Trophoblast cell (in vitro differentiated cells and primary cell): ENCODE measurements at regions not wholly inside any gene's neighbourhood (a gene's known extent, or its start where the extent isn't known, plus 50 kb on each side); places are given as distances from the start of the nearest gene placed in this dataset.
A peak's percentile ranks its signal among the peaks of the same experiment; 100 is the strongest.

ENCODE experiments used
- DNase-seq, 2 donors: peaks; one replicate each; pipeline ENCODE4 v3.0.0-alpha.2; 2016
- H2AFZ ChIP-seq: 2 replicates; pipeline ENCODE4 v1.6.1; 2013; ENCODE audit warnings: low read length, moderate library complexity, mild to moderate bottlenecking; ENCODE audit not compliant: insufficient read depth, poor library complexity
- H2AK5ac ChIP-seq: 2 replicates; pipeline ENCODE4 v1.6.1; 2013; ENCODE audit warnings: mild to moderate bottlenecking, low read length
- H2BK120ac ChIP-seq: 2 replicates; pipeline ENCODE4 v1.6.1; 2013; ENCODE audit warnings: low read length, mild to moderate bottlenecking, moderate library complexity; ENCODE audit not compliant: insufficient read depth, poor library complexity
- H2BK12ac ChIP-seq: 2 replicates; pipeline ENCODE4 v1.6.1; 2013; ENCODE audit warnings: mild to moderate bottlenecking, low read length, moderate library complexity
- H2BK5ac ChIP-seq: 2 replicates; pipeline ENCODE4 v1.6.1; 2013; ENCODE audit warnings: low read length, low read depth, moderate library complexity, mild to moderate bottlenecking; ENCODE audit not compliant: poor library complexity
- H3K14ac ChIP-seq: 2 replicates; pipeline ENCODE4 v1.6.1; 2013; ENCODE audit warnings: mild to moderate bottlenecking, low read length
- H3K18ac ChIP-seq: 2 replicates; pipeline ENCODE4 v1.6.1; 2013; ENCODE audit warnings: mild to moderate bottlenecking, low read length
- H3K23ac ChIP-seq: 2 replicates; pipeline ENCODE4 v1.6.1; 2013; ENCODE audit warnings: low read length
- H3K27ac ChIP-seq: 2 replicates; pipeline ENCODE4 v1.5.1; 2013; ENCODE audit warnings: low read depth, mild to moderate bottlenecking, inconsistent platforms, low read length, moderate library complexity
- H3K27me3 ChIP-seq: 2 replicates; pipeline ENCODE4 v1.6.1; 2013; ENCODE audit warnings: inconsistent platforms, mild to moderate bottlenecking, low read length, moderate library complexity; ENCODE audit not compliant: insufficient read depth
- H3K36me3 ChIP-seq, 2 experiments: 1 replicate in 1 of 2; 2 replicates in 1 of 2; pipeline ENCODE4 v1.6.1; 2013; ENCODE audit warnings: low read length in 2 of 2, mild to moderate bottlenecking in 2 of 2, moderate library complexity in 1 of 2; ENCODE audit not compliant: insufficient read depth in 2 of 2, control insufficient read depth in 1 of 2
- H3K4ac ChIP-seq: 2 replicates; pipeline ENCODE4 v1.6.1; 2013; ENCODE audit warnings: low read depth, mild to moderate bottlenecking, low read length, moderate library complexity
- H3K4me1 ChIP-seq, 2 experiments: 1 replicate in 1 of 2; 2 replicates in 1 of 2; pipeline ENCODE4 v1.6.1; 2013; ENCODE audit warnings: low read length in 2 of 2, mild to moderate bottlenecking in 2 of 2, moderate library complexity in 1 of 2; ENCODE audit not compliant: insufficient read depth in 2 of 2, control insufficient read depth in 1 of 2
- H3K4me2 ChIP-seq: 2 replicates; pipeline ENCODE4 v1.6.1; 2013; ENCODE audit warnings: inconsistent platforms, mild to moderate bottlenecking, low read length, moderate library complexity
- H3K4me3 ChIP-seq: 2 replicates; pipeline ENCODE4 v1.5.1; 2013; ENCODE audit warnings: mild to moderate bottlenecking, low read depth, low read length, inconsistent platforms
- H3K79me1 ChIP-seq: one replicate; pipeline ENCODE4 v1.6.1; 2013; ENCODE audit warnings: low read length
- H3K79me2 ChIP-seq: 2 replicates; pipeline ENCODE4 v1.6.1; 2013; ENCODE audit warnings: low read length, mild to moderate bottlenecking; ENCODE audit not compliant: control insufficient read depth, insufficient read depth, poor library complexity
- H3K9ac ChIP-seq: 2 replicates; pipeline ENCODE4 v1.6.1; 2013; ENCODE audit warnings: mild to moderate bottlenecking, low read length
- H3K9me3 ChIP-seq: 2 replicates; pipeline ENCODE4 v1.6.1; 2013; ENCODE audit warnings: low read depth, mild to moderate bottlenecking, control low read depth, inconsistent platforms, low read length; ENCODE audit not compliant: insufficient read depth
- H4K12ac ChIP-seq: 2 replicates; pipeline ENCODE4 v1.6.1; 2013; ENCODE audit warnings: low read depth, mild to moderate bottlenecking, low read length, moderate library complexity
- H4K8ac ChIP-seq: 2 replicates; pipeline ENCODE4 v1.6.1; 2013; ENCODE audit warnings: low read depth, mild to moderate bottlenecking, low read length, moderate library complexity
- H4K91ac ChIP-seq: one replicate; pipeline ENCODE4 v1.6.1; 2013; ENCODE audit warnings: low read depth, mild to moderate bottlenecking, low read length, moderate library complexity
- WGBS: extraction: QIAGEN DNeasy Blood & Tissue Kit; methylation state at CpG from one replicate; pipeline ENCODE4 v1.1.7; 2013; ENCODE audit warnings: missing lambda C conversion rate; ENCODE audit not compliant: insufficient read length, insufficient coverage; ENCODE audit errors: extremely low coverage; 5-methylcytosine and 5-hydroxymethylcytosine counted together

GRCh38 chr12:125996443-125996842 is 931.2 kb downstream of the AACS start:
- Histone ChIP-seq H3K9me3 (no peaks in the 10 kb centered on the region), H3K4me2 (no peak overlapping the region), H3K9ac (no peak overlapping the region), H3K14ac (no peak overlapping the region), H3K79me2 (no peaks in the 10 kb centered on the region), H3K4me3 (no peak overlapping the region), H3K79me1 (no peaks in the 10 kb centered on the region), H4K12ac (no peak overlapping the region), H3K27ac (no peak overlapping the region), H3K4ac (no peak overlapping the region), H3K27me3 (no peaks in the 10 kb centered on the region), H3K18ac (no peak overlapping the region), H3K4me1 (no peaks in the 10 kb centered on the region), H4K8ac (no peak overlapping the region), H2AFZ (no peak overlapping the region), H3K23ac (no peak overlapping the region), H2BK12ac (no peak overlapping the region), H3K36me3 (no peaks in the 10 kb centered on the region), H2BK5ac (no peak overlapping the region), H2BK120ac (no peak overlapping the region), H4K91ac (no peak overlapping the region), H2AK5ac (no peak overlapping the region)
- no CpG with 5 or more reads among the region's 4 CpGs for WGBS
- peak in 1 of 2 donors; percentile 6 for DNase-seq

- Histone ChIP-seq H2AK5ac (no peak overlapping the region), H3K4me3 (no peak overlapping the region), H3K36me3 (no peaks in the 10 kb centered on the region), H2BK5ac (no peak overlapping the region), H3K9ac (no peak overlapping the region), H2AFZ (no peak overlapping the region), H3K9me3 (peaks cover 5% of the 10 kb centered on the region), H3K4me1 (no peaks in the 10 kb centered on the region), H3K27me3 (no peaks in the 10 kb centered on the region), H4K8ac (no peak overlapping the region), H3K79me1 (no peaks in the 10 kb centered on the region), H3K4ac (no peak overlapping the region), H3K14ac (no peak overlapping the region), H4K12ac (no peak overlapping the region), H3K18ac (no peak overlapping the region), H2BK12ac (no peak overlapping the region), H3K23ac (no peak overlapping the region), H3K4me2 (no peak overlapping the region), H4K91ac (no peak overlapping the region), H3K27ac (no peak overlapping the region), H3K79me2 (no peaks in the 10 kb centered on the region), H2BK120ac (no peak overlapping the region)
- DNase-seq = no peak
- WGBS = no CpG with 5 or more reads among the region's 7 CpGs
Measured at GRCh38 chr12:125999628-126000027, 934.4 kb downstream of the AACS start.

GRCh38 chr12:126019385-126019784 is 954.1 kb downstream of the AACS start:
- WGBS = no CpG with 5 or more reads among the region's 6 CpGs
- no peak overlapping the region for H3K23ac ChIP-seq

GRCh38 chr12:126021675-126022074 is 956.4 kb downstream of the AACS start:
- no peak overlapping the region for H3K14ac ChIP-seq
- no peaks in the 10 kb centered on the region for H3K4me1 ChIP-seq
- no peak overlapping the region for H2BK120ac ChIP-seq
- no peak overlapping the region for H4K8ac ChIP-seq
- H4K12ac ChIP-seq = no peak overlapping the region
- H3K36me3 ChIP-seq = no peaks in the 10 kb centered on the region
- no peak overlapping the region for H2BK5ac ChIP-seq
- H3K27ac ChIP-seq = no peak overlapping the region
- no peak overlapping the region for H3K4ac ChIP-seq
- H3K79me1 ChIP-seq = no peaks in the 10 kb centered on the region
- no peaks in the 10 kb centered on the region for H3K79me2 ChIP-seq
- no peak overlapping the region for H2AFZ ChIP-seq
- no peak overlapping the region for H4K91ac ChIP-seq
- H3K4me2 ChIP-seq = no peak overlapping the region
- H2AK5ac ChIP-seq = no peak overlapping the region
- no peak overlapping the region for H3K23ac ChIP-seq
- H2BK12ac ChIP-seq = no peak overlapping the region
- H3K9me3 ChIP-seq = peaks cover 6% of the 10 kb centered on the region
- H3K27me3 ChIP-seq = no peaks in the 10 kb centered on the region
- no peak for DNase-seq
- no CpG with 5 or more reads among the region's 2 CpGs for WGBS
- H3K9ac ChIP-seq = no peak overlapping the region
- no peak overlapping the region for H3K4me3 ChIP-seq
- H3K18ac ChIP-seq = no peak overlapping the region

More at GRCh38 chr12:126019385-126019784, 954.1 kb downstream of the AACS start:
- Histone ChIP-seq H3K4me3 (no peak overlapping the region), H3K9me3 (peaks cover 6% of the 10 kb centered on the region), H3K27ac (no peak overlapping the region), H3K14ac (no peak overlapping the region), H3K4me1 (no peaks in the 10 kb centered on the region), H2BK120ac (no peak overlapping the region), H2BK5ac (no peak overlapping the region), H3K9ac (no peak overlapping the region), H2AK5ac (no peak overlapping the region), H3K4me2 (no peak overlapping the region), H4K8ac (no peak overlapping the region), H3K27me3 (no peaks in the 10 kb centered on the region), H2BK12ac (no peak overlapping the region), H3K79me2 (no peaks in the 10 kb centered on the region), H4K91ac (no peak overlapping the region), H3K18ac (no peak overlapping the region), H4K12ac (no peak overlapping the region), H3K4ac (no peak overlapping the region), H3K79me1 (no peaks in the 10 kb centered on the region), H2AFZ (no peak overlapping the region), H3K36me3 (no peaks in the 10 kb centered on the region)
- DNase-seq = no peak
